ENCODE measurements at regions not wholly inside any gene's neighbourhood (a gene's known extent, or its start where the extent isn't known, plus 50 kb on each side); places are given as distances from the start of the nearest gene placed in this dataset.

GRCh38 chr5:24042688-24043087 lies 535.3 kb downstream of the PRDM9 start:
- TF ChIP-seq POLR2A (IDR thresholded peaks at IDR 0.05; ENCODE audit: low read length): no peak
- no peak for TF ChIP-seq POLR2AphosphoS2 (conservative IDR thresholded peaks at IDR 0.05; ENCODE audit: low read length)
- no peak for TF ChIP-seq CTCF (IDR thresholded peaks at IDR 0.05)
- TF ChIP-seq REST (IDR thresholded peaks at IDR 0.05): no peak
- no peak for TF ChIP-seq KDM5A (IDR thresholded peaks at IDR 0.05)
- TF ChIP-seq MAX (IDR thresholded peaks at IDR 0.05): no peak
- TF ChIP-seq ZFP36 (IDR thresholded peaks at IDR 0.05; ENCODE audit: borderline replicate concordance, partially characterized antibody): no peak
- no peak for TF ChIP-seq ELK1 (IDR thresholded peaks at IDR 0.05; ENCODE audit: low read depth, low read length)
- TF ChIP-seq RAD21 (conservative IDR thresholded peaks at IDR 0.05 in 1 of 2, IDR thresholded peaks at IDR 0.05 in 1 of 2): no peak
- TF ChIP-seq HOXA7 (CRISPR knock-in tag; IDR thresholded peaks at IDR 0.05): no peak
- TF ChIP-seq GATA3 (IDR thresholded peaks at IDR 0.05; ENCODE audit: borderline replicate concordance): no peak
- no peak for TF ChIP-seq NPAS2 (CRISPR knock-in tag; IDR thresholded peaks at IDR 0.05; ENCODE audit: borderline replicate concordance)
- no peak for TF ChIP-seq BHLHE40 (IDR thresholded peaks at IDR 0.05; ENCODE audit: low read depth, low read length)
